ENCODE measurements at regions not wholly inside any gene's neighbourhood (a gene's known extent, or its start where the extent isn't known, plus 50 kb on each side); places are given as distances from the start of the nearest gene placed in this dataset.

DNA sequence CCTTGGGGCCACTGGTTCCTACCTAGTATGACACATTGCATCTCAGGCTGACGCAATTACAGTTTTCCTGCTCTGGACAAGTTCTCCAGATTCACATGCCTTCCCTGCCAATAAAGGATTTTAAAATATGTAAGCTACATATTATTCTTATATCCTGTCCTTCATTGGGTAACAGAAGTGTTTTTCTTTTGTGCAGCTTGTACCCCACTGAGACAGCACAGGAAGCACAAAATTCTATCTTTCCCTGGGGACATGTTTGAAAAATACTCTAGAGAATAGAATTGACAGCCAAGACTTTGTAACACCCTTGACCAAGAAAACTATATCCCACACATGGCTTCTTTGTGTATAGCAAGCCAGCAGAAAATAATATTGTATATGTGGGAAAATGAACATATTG lies 456.8 kb downstream of the MAFB start:
- Histone ChIP-seq H3K9me3 (no peaks in the 10 kb centered on the region), H3K4me3 (no peak overlapping the region), H3K36me3 (no peaks in the 10 kb centered on the region), H3K27ac (no peak overlapping the region), H3K27me3 (peaks cover 0 to 12% (median 4%) of the 10 kb centered on the region in 3 donors), H3K4me1 (no peaks in the 10 kb centered on the region)
- DNase-seq = no peak
- intact Hi-C loops (cut with DNase I; ENCODE audit: low total_unique reads) = no loop called here
- 90 to 97% (median 92%) methylated on average over 1 of the region's 1 CpG for WGBS, 5 donors
- TF ChIP-seq POLR2AphosphoS5 (IDR thresholded peaks at IDR 0.05) = no peak
- TF ChIP-seq EP300 (IDR thresholded peaks at IDR 0.05) = no peak
- TF ChIP-seq POLR2A (IDR thresholded peaks at IDR 0.05) = no peak
- TF ChIP-seq, protein P1, sequence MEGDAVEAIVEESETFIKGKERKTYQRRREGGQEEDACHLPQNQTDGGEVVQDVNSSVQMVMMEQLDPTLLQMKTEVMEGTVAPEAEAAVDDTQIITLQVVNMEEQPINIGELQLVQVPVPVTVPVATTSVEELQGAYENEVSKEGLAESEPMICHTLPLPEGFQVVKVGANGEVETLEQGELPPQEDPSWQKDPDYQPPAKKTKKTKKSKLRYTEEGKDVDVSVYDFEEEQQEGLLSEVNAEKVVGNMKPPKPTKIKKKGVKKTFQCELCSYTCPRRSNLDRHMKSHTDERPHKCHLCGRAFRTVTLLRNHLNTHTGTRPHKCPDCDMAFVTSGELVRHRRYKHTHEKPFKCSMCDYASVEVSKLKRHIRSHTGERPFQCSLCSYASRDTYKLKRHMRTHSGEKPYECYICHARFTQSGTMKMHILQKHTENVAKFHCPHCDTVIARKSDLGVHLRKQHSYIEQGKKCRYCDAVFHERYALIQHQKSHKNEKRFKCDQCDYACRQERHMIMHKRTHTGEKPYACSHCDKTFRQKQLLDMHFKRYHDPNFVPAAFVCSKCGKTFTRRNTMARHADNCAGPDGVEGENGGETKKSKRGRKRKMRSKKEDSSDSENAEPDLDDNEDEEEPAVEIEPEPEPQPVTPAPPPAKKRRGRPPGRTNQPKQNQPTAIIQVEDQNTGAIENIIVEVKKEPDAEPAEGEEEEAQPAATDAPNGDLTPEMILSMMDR (IDR thresholded peaks at IDR 0.05) = no peak

DNA sequence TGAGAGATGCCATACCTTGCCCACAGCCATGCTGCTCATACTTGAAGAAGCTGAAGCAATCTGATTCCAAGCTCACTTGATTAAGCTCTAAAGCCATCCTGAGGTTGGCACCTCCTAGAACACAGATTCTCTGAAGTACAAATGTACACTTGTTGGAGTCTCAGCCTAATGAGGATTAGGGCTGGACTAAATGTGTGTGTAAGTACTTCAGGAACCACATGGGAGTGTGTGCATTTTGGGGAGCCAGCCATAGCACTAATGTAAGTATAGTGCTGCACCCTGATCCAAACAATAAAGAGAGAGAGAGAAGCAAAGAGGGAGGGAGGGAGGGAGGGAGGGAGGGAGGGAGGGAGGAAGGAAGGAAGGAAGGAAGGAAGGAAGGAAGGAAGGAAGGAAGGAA lies 458.6 kb downstream of the MAFB start:
- Histone ChIP-seq H3K4me1 (no peaks in the 10 kb centered on the region), H3K27ac (no peak overlapping the region), H3K36me3 (no peaks in the 10 kb centered on the region), H3K4me3 (no peak overlapping the region), H3K9me3 (no peaks in the 10 kb centered on the region), H3K27me3 (peaks cover 0 to 7% (median 0%) of the 10 kb centered on the region in 3 donors)
- TF ChIP-seq, protein P1 (IDR thresholded peaks at IDR 0.05) = no peak
- no peak for TF ChIP-seq POLR2AphosphoS5 (IDR thresholded peaks at IDR 0.05)
- no peak for TF ChIP-seq EP300 (IDR thresholded peaks at IDR 0.05)
- TF ChIP-seq POLR2A (IDR thresholded peaks at IDR 0.05) = no peak
- intact Hi-C loops (cut with DNase I; ENCODE audit: low total_unique reads) = no loop called here
- DNase-seq = no peak

DNA sequence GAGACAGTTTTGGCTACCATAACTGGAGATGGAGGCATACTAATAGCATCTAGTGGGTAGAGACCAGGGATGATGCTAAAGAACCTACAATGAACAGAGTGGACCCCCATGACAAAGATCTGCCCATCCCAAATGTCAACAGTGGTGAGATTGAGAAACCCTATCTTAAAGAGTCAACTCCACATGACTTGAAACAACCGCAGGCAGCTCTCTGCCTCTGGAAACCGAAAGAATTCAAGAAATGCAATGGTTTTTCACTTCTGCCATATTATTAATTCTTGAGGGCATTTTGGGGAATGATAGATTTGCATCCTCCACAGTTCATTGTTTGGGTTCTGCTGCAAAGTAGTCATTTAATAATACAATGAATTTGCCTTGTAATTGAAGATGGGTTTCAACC lies 463.4 kb downstream of the MAFB start:
- Histone ChIP-seq H3K4me1 (no peaks in the 10 kb centered on the region), H3K27me3 (peaks cover 0 to 7% (median 0%) of the 10 kb centered on the region in 3 donors), H3K9me3 (no peaks in the 10 kb centered on the region), H3K27ac (no peak overlapping the region), H3K4me3 (no peak overlapping the region), H3K36me3 (no peaks in the 10 kb centered on the region)
- WGBS, 5 donors = 76 to 89% (median 87%) methylated on average over 2 of the region's 2 CpGs
- DNase-seq = no peak
- intact Hi-C loops (cut with DNase I; ENCODE audit: low total_unique reads) = no loop called here
- TF ChIP-seq, protein P1 (IDR thresholded peaks at IDR 0.05) = no peak
- TF ChIP-seq POLR2A (IDR thresholded peaks at IDR 0.05) = no peak
- TF ChIP-seq POLR2AphosphoS5 (IDR thresholded peaks at IDR 0.05) = no peak
- TF ChIP-seq EP300 (IDR thresholded peaks at IDR 0.05) = no peak

DNA sequence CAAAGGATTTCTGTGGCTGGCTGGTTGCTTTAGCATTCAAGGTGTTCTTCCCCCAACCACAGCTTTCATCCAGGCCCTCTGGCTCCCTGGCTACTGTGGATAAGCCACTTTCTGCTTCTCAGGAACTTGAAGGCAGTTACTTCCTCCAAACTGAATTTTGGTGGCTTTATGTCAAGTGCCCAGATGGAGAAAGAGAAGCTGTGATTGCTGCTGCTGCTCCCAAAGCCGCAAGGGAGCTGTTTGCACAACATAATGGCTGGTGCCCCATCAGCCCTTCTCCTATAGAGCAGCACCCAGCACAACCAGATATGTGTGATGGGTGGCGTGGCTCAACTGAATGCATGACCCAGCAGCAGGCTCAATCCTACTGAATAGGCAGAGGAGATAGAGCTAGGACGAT lies 465.2 kb downstream of the MAFB start:
- no peaks in the 10 kb centered on the region for H3K9me3 ChIP-seq
- WGBS, 5 donors = 69 to 80% (median 76%) methylated on average over 3 of the region's 3 CpGs
- TF ChIP-seq, protein P1 (IDR thresholded peaks at IDR 0.05) = no peak
- DNase-seq = no peak
- intact Hi-C loops (cut with DNase I; ENCODE audit: low total_unique reads) = no loop called here
- no peak overlapping the region for H3K27ac ChIP-seq
- peaks cover 0 to 5% (median 0%) of the 10 kb centered on the region in 3 donors for H3K27me3 ChIP-seq
- no peaks in the 10 kb centered on the region for H3K36me3 ChIP-seq
- H3K4me1 ChIP-seq = no peaks in the 10 kb centered on the region
- H3K4me3 ChIP-seq = no peak overlapping the region

DNA sequence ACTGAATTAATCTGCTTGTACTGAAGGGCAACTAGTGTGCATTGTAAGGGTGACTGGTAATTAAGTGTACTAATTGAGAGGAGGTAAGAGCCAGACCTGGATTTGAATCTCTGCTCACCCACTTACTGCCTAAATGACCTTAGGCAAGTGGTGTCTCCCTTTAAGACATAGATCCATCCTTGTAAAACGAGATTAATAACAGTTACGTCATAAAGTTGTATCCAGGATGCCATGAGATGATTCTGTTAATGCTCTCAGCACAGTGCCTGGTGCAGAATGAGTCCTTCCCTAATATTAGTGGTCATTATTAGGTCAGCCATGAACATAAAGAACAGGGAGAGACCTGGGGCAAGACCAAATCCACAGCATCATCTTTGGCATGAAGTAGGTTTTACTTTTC lies 470.1 kb downstream of the MAFB start:
- H3K9me3 ChIP-seq = no peaks in the 10 kb centered on the region
- no peaks in the 10 kb centered on the region for H3K36me3 ChIP-seq
- H3K27me3 ChIP-seq = no peaks in the 10 kb centered on the region
- TF ChIP-seq POLR2AphosphoS5 (IDR thresholded peaks at IDR 0.05) (no peak), EP300 (IDR thresholded peaks at IDR 0.05) (no peak), POLR2A (IDR thresholded peaks at IDR 0.05) (no peak)
- TF ChIP-seq, protein P1 (IDR thresholded peaks at IDR 0.05) = no peak
- WGBS, 5 donors = 48 to 89% (median 55%) methylated on average over 2 of the region's 2 CpGs
- DNase-seq = no peak
- no peak overlapping the region for H3K27ac ChIP-seq
- intact Hi-C loops (cut with DNase I; ENCODE audit: low total_unique reads) = no loop called here
- no peak overlapping the region for H3K4me3 ChIP-seq
- H3K4me1 ChIP-seq = no peaks in the 10 kb centered on the region

All from stomach (tissue), 8 donors.